ENCODE measurements at regions not wholly inside any gene's neighbourhood (a gene's known extent, or its start where the extent isn't known, plus 50 kb on each side); places are given as distances from the start of the nearest gene placed in this dataset.

- ChIA-PET CTCF (ENCODE audit: partially characterized antibody) (interaction anchor here (0.6 to 1.2 kb wide), 3 partner anchors 10 to 316 kb away, joined by 3 read pairs; no protein-coding TSS in a partner anchor), POLR2A (ENCODE audit: partially characterized antibody) (no interaction called here)
- Histone ChIP-seq H3K36me3 (ENCODE audit: control insufficient read depth in 2 of 4, insufficient read depth in 4 of 4, low read length in 3 of 4) (no peaks in the 10 kb centered on the region), H3K18ac (ENCODE audit: extremely low read depth, low read length) (no peak overlapping the region), H2BK20ac (ENCODE audit: low read length) (no peak overlapping the region), H3K23ac (ENCODE audit: insufficient read length) (no peak overlapping the region), H2BK15ac (ENCODE audit: low read length) (no peak overlapping the region), H2BK12ac (ENCODE audit: low read depth, low read length) (no peak overlapping the region), H3K14ac (ENCODE audit: insufficient read length) (no peak overlapping the region), H4K91ac (replicated peaks; ENCODE audit: insufficient read length, low read length) (no peak overlapping the region), H3K4me2 (ENCODE audit: insufficient read depth in 1 of 2, low read depth in 2 of 2, low read length in 2 of 2) (no peak overlapping the region), H4K20me1 (replicated peaks in 1 of 2; ENCODE audit: control insufficient read depth in 1 of 2, insufficient read depth in 2 of 2, low read length in 2 of 2) (no peaks in the 10 kb centered on the region), H2BK5ac (ENCODE audit: low read depth, low read length) (no peak overlapping the region), H2AFZ (ENCODE audit: low read length) (0 out of 2 replicates have a peak overlapping the region, but pooled peaks have one; percentile 35), H2BK120ac (replicated peaks; ENCODE audit: low read depth, low read length) (no peak overlapping the region), H3K79me2 (ENCODE audit: control insufficient read depth in 1 of 2, insufficient read depth in 2 of 2, low read length in 2 of 2) (no peaks in the 10 kb centered on the region), H3K56ac (replicated peaks; ENCODE audit: insufficient read length, low read depth, low read length) (no peak overlapping the region), H3K9ac (replicated peaks in 1 of 4; ENCODE audit: extremely low read depth in 1 of 4, low read depth in 3 of 4, low read length in 3 of 4) (no peak overlapping the region), H4K5ac (ENCODE audit: insufficient read length, low read depth, low read length) (no peak overlapping the region), H2AK5ac (ENCODE audit: low read depth, low read length) (no peak overlapping the region), H3K4me1 (replicated peaks in 1 of 4; ENCODE audit: control insufficient read depth in 3 of 4, insufficient read depth in 4 of 4, low read length in 3 of 4) (peaks cover 0 to 7% (median 2%) of the 10 kb centered on the region in 4 experiments; a peak in 4 of 7 replicates), H3K4me3 (ENCODE audit: extremely low read depth in 1 of 4, insufficient read depth in 2 of 4, low read depth in 3 of 4, low read length in 4 of 4) (no peak overlapping the region), H3K27ac (ENCODE audit: low read depth, low read length) (no peak overlapping the region), H3K9me3 (ENCODE audit: insufficient read depth in 2 of 2, low read depth in 1 of 2, low read length in 1 of 2) (no peaks in the 10 kb centered on the region), H3K79me1 (ENCODE audit: low read depth, low read length) (no peaks in the 10 kb centered on the region), H3K4ac (replicated peaks; ENCODE audit: insufficient read length, low read depth, low read length) (no peak overlapping the region), H3K27me3 (replicated peaks in 1 of 4; ENCODE audit: control insufficient read depth in 3 of 4, extremely low read depth in 1 of 4, insufficient read depth in 3 of 4, low read length in 3 of 4) (no peaks in the 10 kb centered on the region), H3K23me2 (ENCODE audit: low read depth, low read length) (peaks cover 2% of the 10 kb centered on the region; the same call in 1 of the 2 replicates), H4K8ac (ENCODE audit: extremely low read depth, insufficient read depth, low read length) (no peak overlapping the region)
- 88% methylated on average over 4 of the region's 4 CpGs; no CpG with 5 or more reads in 1 of the 2 experiments for WGBS, 2 experiments (ENCODE audit: extremely low coverage in 1 of 2, insufficient coverage in 1 of 2, insufficient read length in 1 of 2, insufficient replicate concordance in 2 of 2, low coverage in 1 of 2, low lambda C conversion rate in 2 of 2, missing lambda C conversion rate in 1 of 2)
- DNase-seq (ENCODE audit: low read depth in 1 of 2, low spot score in 2 of 2) (no peak), FAIRE-seq (no peak)
- TF ChIP-seq E2F6 (IDR thresholded peaks at IDR 0.05), result no peak
- TF ChIP-seq SIN3A (conservative IDR thresholded peaks at IDR 0.05 in 1 of 2, IDR thresholded peaks at IDR 0.05 in 1 of 2; ENCODE audit: low read depth in 1 of 2, low read length in 2 of 2), result no peak
- no peak for TF ChIP-seq BCL11A (IDR thresholded peaks at IDR 0.05; ENCODE audit: low read depth in 2 of 2, low read length in 2 of 2)
- TF ChIP-seq CREB1 (IDR thresholded peaks at IDR 0.05), result no peak
- TF ChIP-seq GTF2F1 (IDR thresholded peaks at IDR 0.05; ENCODE audit: borderline replicate concordance, low read depth, low read length), result no peak
- no peak for TF ChIP-seq MAFK (IDR thresholded peaks at IDR 0.05; ENCODE audit: low read depth, low read length)
- TF ChIP-seq NANOG (IDR thresholded peaks at IDR 0.05; ENCODE audit: insufficient read depth, low read depth, low read length, poor library complexity, severe bottlenecking), result no peak
- no peak for TF ChIP-seq SUZ12 (IDR thresholded peaks at IDR 0.05; ENCODE audit: low read length)
- no peak for TF ChIP-seq KDM4A (IDR thresholded peaks at IDR 0.05; ENCODE audit: low read depth, low read length, severe bottlenecking)
- TF ChIP-seq SRF (IDR thresholded peaks at IDR 0.05; ENCODE audit: low read depth, low read length), result no peak
- no peak for TF ChIP-seq GABPA (IDR thresholded peaks at IDR 0.05; ENCODE audit: borderline replicate concordance, insufficient read depth, low read length)
- no peak for TF ChIP-seq EZH2 (IDR thresholded peaks at IDR 0.05; ENCODE audit: low read depth, low read length, severe bottlenecking)
These were observed 144.0 kb upstream of the PRNP start for GRCh38 chr20:4542270-4542669.

Measured in H1 (cell line).